Uterus (tissue), 2 donors: ENCODE measurements at regions not wholly inside any gene's neighbourhood (a gene's known extent, or its start where the extent isn't known, plus 50 kb on each side); places are given as distances from the start of the nearest gene placed in this dataset.

Source experiments
- CTCF ChIP-seq, 4 experiments: fragments of 200-600 bp in 2 of 4; fragments of 450-650 bp in 2 of 4; sonication (generic) in 2 of 4; IDR thresholded peaks; one replicate each; pipeline ENCODE4 v1.5.1; 2016 to 2019; ENCODE audit warnings: antibody characterized with exemption in 4 of 4, mild to moderate bottlenecking in 2 of 4, moderate library complexity in 1 of 4
- POLR2A ChIP-seq, 2 donors: fragments of 450-650 bp; IDR thresholded peaks; one replicate each; pipeline ENCODE4 v1.6.1; 2016; ENCODE audit warnings: antibody characterized with exemption in 2 of 2, mild to moderate bottlenecking in 1 of 2, moderate library complexity in 1 of 2

GRCh38 chrX:10952619-10953018 is 158.5 kb upstream of the HCCS start:
- TF ChIP-seq POLR2A (IDR thresholded peaks at IDR 0.05) (no peak), CTCF (IDR thresholded peaks at IDR 0.05) (no peak)
